ENCODE measurements at regions not wholly inside any gene's neighbourhood (a gene's known extent, or its start where the extent isn't known, plus 50 kb on each side); places are given as distances from the start of the nearest gene placed in this dataset.

DNA sequence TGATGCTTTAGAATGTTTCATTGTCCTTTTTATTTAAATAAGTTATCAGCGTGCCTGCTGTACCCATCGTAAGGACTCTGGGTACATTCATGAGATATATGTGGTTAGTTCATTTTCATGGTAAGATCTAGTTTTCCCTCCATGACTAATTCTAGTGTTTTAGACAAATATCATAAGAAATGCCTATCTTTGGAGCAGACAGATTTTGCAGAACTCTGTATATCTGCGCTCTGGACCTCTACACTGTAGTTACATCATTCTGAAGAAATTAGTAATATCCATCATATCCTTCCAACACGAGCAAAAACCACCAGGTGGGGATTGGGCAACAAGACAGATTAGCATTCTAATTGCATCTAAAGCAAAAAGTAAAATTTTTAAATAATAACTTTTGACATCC lies 499.2 kb downstream of the SETD4 start:
- TF ChIP-seq CTCF (conservative IDR thresholded peaks at IDR 0.05; ENCODE audit: low read length): no peak
- TF ChIP-seq EZH2phosphoT487 (IDR thresholded peaks at IDR 0.05; ENCODE audit: borderline replicate concordance): no peak
